Stimulated activated CD8-positive, alpha-beta memory T cell treated with anti-CD3 and anti-CD28 coated beads, Interleukin-7, amount 100 ng/mL, for 24 hours (primary cell): ENCODE measurements at regions not wholly inside any gene's neighbourhood (a gene's known extent, or its start where the extent isn't known, plus 50 kb on each side); places are given as distances from the start of the nearest gene placed in this dataset.

Source experiments
- DNase-seq: peaks from one replicate; pipeline ENCODE4 v3.0.0-alpha.2; 2020; ENCODE audit warnings: low read depth

- no peak for DNase-seq
Measured at GRCh38 chr15:47244361-47244760, 472.9 kb upstream of the SEMA6D start.

- no peak for DNase-seq
Measured at GRCh38 chr15:47246317-47246716, 471.0 kb upstream of the SEMA6D start.

- no peak for DNase-seq
Measured at GRCh38 chr15:47258521-47258920, 458.8 kb upstream of the SEMA6D start.

GRCh38 chr15:47265686-47266085, 451.6 kb upstream of the SEMA6D start:
- no peak for DNase-seq

GRCh38 chr15:47266566-47266965, 450.7 kb upstream of the SEMA6D start:
- DNase-seq = no peak

GRCh38 chr15:47273864-47274263, 443.4 kb upstream of the SEMA6D start:
- DNase-seq = no peak

- DNase-seq = no peak
Measured at GRCh38 chr15:47283246-47283645, 434.1 kb upstream of the SEMA6D start.

- DNase-seq = no peak
Measured at GRCh38 chr15:47288794-47289193, 428.5 kb upstream of the SEMA6D start.

- DNase-seq = no peak
Measured at GRCh38 chr15:47289656-47290055, 427.6 kb upstream of the SEMA6D start.

- DNase-seq = no peak
Measured at GRCh38 chr15:47291767-47292166, 425.5 kb upstream of the SEMA6D start.

- no peak for DNase-seq
Measured at GRCh38 chr15:47292638-47293190, 424.6 kb upstream of the SEMA6D start.

GRCh38 chr15:47293466-47294162, 423.7 kb upstream of the SEMA6D start:
- DNase-seq = no peak

GRCh38 chr15:47294765-47295259, 422.5 kb upstream of the SEMA6D start:
- DNase-seq = no peak

- DNase-seq = no peak
Measured at GRCh38 chr15:47296881-47297280, 420.4 kb upstream of the SEMA6D start.

- no peak for DNase-seq
Measured at GRCh38 chr15:47299846-47300434, 417.4 kb upstream of the SEMA6D start.

- DNase-seq = no peak
Measured at GRCh38 chr15:47300596-47300995, 416.7 kb upstream of the SEMA6D start.

- no peak for DNase-seq
Measured at GRCh38 chr15:47301481-47301880, 415.8 kb upstream of the SEMA6D start.

- no peak for DNase-seq
Measured at GRCh38 chr15:47304656-47305055, 412.6 kb upstream of the SEMA6D start.

- no peak for DNase-seq
Measured at GRCh38 chr15:47312161-47312560, 405.1 kb upstream of the SEMA6D start.

GRCh38 chr15:47326410-47327333, 390.6 kb upstream of the SEMA6D start:
- no peak for DNase-seq

- no peak for DNase-seq
Measured at GRCh38 chr15:47331829-47332393, 385.4 kb upstream of the SEMA6D start.

- no peak for DNase-seq
Measured at GRCh38 chr15:47332481-47332880, 384.8 kb upstream of the SEMA6D start.
